Spinal cord (tissue), 9 donors: ENCODE measurements at regions not wholly inside any gene's neighbourhood (a gene's known extent, or its start where the extent isn't known, plus 50 kb on each side); places are given as distances from the start of the nearest gene placed in this dataset.
"Not testable (repeated sequence)": the region's sequence is repeated elsewhere in the genome, so short reads cannot be mapped to it uniquely, and the experiment has no call there.

Experiments
- DNase-seq, 6 donors: peaks; one replicate each; pipeline versions ENCODE4 v3.0.0 to v3.0.0-alpha.2; 2013 to 2015; ENCODE audit warnings: low spot score in 6 of 6, low read depth in 4 of 6
- H3K27ac ChIP-seq: one replicate; pipeline ENCODE4 v1.5.1; 2013; ENCODE audit warnings: low read depth, low read length, control low read depth
- H3K27me3 ChIP-seq: one replicate; pipeline ENCODE4 v1.6.1; 2013; ENCODE audit warnings: low read length; ENCODE audit not compliant: control insufficient read depth, insufficient read depth
- H3K36me3 ChIP-seq: one replicate; pipeline ENCODE4 v1.6.1; 2013; ENCODE audit warnings: low read length; ENCODE audit not compliant: control insufficient read depth, insufficient read depth
- H3K4me1 ChIP-seq: one replicate; pipeline ENCODE4 v1.6.1; 2013; ENCODE audit warnings: low read length; ENCODE audit not compliant: control insufficient read depth, insufficient read depth
- H3K4me3 ChIP-seq: one replicate; pipeline ENCODE4 v1.5.1; 2013; ENCODE audit warnings: low read depth, low read length, control low read depth
- H3K9me3 ChIP-seq: one replicate; pipeline ENCODE4 v1.6.1; 2013; ENCODE audit warnings: low read length; ENCODE audit not compliant: control insufficient read depth, insufficient read depth
- WGBS: methylation state at CpG from one replicate; pipeline ENCODE4 v1.1.5; 2013; ENCODE audit warnings: missing lambda C conversion rate; ENCODE audit not compliant: insufficient coverage; 5-methylcytosine and 5-hydroxymethylcytosine counted together
- donor health status: healthy.

GRCh38 chr2:235224410-235224809, 269.4 kb upstream of the AGAP1 start:
- no peak overlapping the region for H3K27ac ChIP-seq
- no peaks in the 10 kb centered on the region for H3K36me3 ChIP-seq
- DNase-seq = no peak
- H3K27me3 ChIP-seq = no peaks in the 10 kb centered on the region
- no peaks in the 10 kb centered on the region for H3K4me1 ChIP-seq
- H3K4me3 ChIP-seq = no peak overlapping the region
- 94% methylated on average over 3 of the region's 5 CpGs for WGBS
- H3K9me3 ChIP-seq = no peaks in the 10 kb centered on the region

DNA sequence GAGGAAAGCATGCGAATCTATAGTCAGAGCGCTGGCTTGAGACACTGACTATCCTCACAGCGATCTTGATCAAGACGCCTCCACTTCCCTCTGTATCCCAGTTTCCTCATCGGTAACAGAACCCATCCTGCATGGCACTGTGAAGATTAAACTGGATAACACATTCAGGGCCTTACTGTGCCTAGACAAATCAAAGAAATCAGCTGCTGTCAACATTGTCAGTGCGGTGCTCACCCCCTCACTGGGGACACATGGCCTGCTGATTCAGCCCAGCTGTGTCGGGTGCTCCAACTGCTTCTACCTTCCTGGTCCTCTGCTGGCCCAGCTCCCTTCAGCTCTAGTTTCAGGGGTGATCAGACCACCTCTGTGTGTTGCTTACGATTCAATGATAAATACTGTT, 268.6 kb upstream of the AGAP1 start:
- Histone ChIP-seq H3K4me3 (no peak overlapping the region), H3K4me1 (no peaks in the 10 kb centered on the region), H3K9me3 (no peaks in the 10 kb centered on the region), H3K27ac (no peak overlapping the region), H3K36me3 (no peaks in the 10 kb centered on the region), H3K27me3 (no peaks in the 10 kb centered on the region)
- DNase-seq = no peak
- 92% methylated on average over 7 of the region's 8 CpGs for WGBS

GRCh38 chr2:235227590-235227989, 266.3 kb upstream of the AGAP1 start:
- H3K4me1 ChIP-seq = peaks cover 5% of the 10 kb centered on the region
- no peak for DNase-seq
- H3K9me3 ChIP-seq = no peaks in the 10 kb centered on the region
- H3K27me3 ChIP-seq = no peaks in the 10 kb centered on the region
- H3K36me3 ChIP-seq = no peaks in the 10 kb centered on the region
- 63% methylated on average over 1 of the region's 1 CpG for WGBS
- no peak overlapping the region for H3K27ac ChIP-seq
- no peak overlapping the region for H3K4me3 ChIP-seq

- H3K36me3 ChIP-seq, H3K9me3 ChIP-seq: not testable (repeated sequence)
Measured at GRCh38 chr2:235228422-235228821, 265.4 kb upstream of the AGAP1 start.

DNA sequence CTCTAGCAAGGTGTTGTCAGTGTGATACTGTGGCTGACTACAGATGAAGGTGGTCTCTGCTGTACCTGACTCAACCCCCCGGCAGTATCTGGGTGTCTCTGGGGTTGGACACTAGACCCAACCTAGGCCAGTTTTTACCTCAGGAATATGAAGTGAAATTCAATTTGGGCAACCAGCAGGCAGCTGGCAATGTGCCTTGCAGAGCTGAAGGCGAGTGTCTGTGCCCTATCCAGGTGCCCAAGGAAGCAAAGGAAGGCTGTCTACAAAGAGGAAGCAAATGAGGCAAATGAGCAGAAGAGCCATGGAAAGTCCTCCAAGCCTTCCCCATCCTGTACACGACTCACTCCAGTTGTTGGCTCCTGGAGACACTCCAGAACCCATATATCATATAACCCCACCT, 264.6 kb upstream of the AGAP1 start:
- peaks cover 9% of the 10 kb centered on the region for H3K4me1 ChIP-seq

More at GRCh38 chr2:235228422-235228821, 265.4 kb upstream of the AGAP1 start:
- not testable (repeated sequence) for H3K27ac ChIP-seq, H3K4me1 ChIP-seq, H3K27me3 ChIP-seq, H3K4me3 ChIP-seq, DNase-seq
- WGBS = no CpG with 5 or more reads among the region's 3 CpGs

DNA sequence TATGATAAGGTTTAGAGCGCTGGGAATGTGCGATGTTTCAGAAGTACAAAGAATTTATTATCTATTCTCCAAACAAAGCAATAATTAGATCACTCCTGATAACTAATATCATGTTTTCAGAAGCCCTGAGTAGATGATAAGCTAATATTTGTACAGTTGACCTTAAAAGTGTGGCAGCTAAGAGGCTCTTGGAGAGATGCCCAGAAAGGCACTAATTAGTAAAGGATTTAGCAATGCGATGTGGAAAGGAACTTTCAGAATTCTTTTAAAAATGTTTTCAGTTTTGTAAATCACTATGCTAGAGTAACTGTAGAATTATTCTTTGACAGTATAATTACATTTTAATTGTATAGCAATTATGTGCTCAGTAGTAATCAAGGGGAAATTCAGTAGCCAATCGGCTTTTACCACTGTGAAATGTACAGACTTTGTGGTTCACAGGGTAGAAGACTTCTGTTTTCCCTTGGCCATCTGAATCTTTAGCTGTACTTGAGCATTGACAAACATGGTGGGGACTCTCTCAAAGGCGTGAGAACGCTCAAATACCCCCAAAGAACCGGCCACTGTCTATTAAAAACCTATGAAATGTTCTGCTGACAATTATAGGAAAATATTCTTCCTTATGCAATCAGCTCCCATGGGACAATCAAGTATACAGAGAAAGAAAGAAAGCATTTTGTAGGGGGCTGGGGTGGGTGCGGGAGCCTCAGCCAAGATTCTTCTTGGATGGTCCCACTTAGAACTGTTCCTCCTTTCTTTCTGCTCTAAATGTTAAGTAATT, 262.8 kb upstream of the AGAP1 start:
- no peaks in the 10 kb centered on the region for H3K27me3 ChIP-seq
- peak in 2 of 6 donors; percentile 46 for DNase-seq
- no CpG with 5 or more reads among the region's 8 CpGs for WGBS
- H3K4me1 ChIP-seq = peaks cover 9% of the 10 kb centered on the region
- no peak overlapping the region for H3K27ac ChIP-seq
- H3K9me3 ChIP-seq = no peaks in the 10 kb centered on the region
- H3K36me3 ChIP-seq = no peaks in the 10 kb centered on the region
- no peak overlapping the region for H3K4me3 ChIP-seq

More for the DNA sequence above, 264.6 kb upstream of the AGAP1 start:
- Histone ChIP-seq H3K4me3 (no peak overlapping the region), H3K27ac (no peak overlapping the region), H3K9me3 (no peaks in the 10 kb centered on the region), H3K27me3 (no peaks in the 10 kb centered on the region), H3K36me3 (no peaks in the 10 kb centered on the region)
- DNase-seq = no peak
- WGBS = 80% methylated on average over 3 of the region's 3 CpGs

GRCh38 chr2:235232449-235233433, 261.1 kb upstream of the AGAP1 start:
- Histone ChIP-seq H3K36me3 (no peaks in the 10 kb centered on the region), H3K9me3 (no peaks in the 10 kb centered on the region), H3K27ac (no peak overlapping the region), H3K27me3 (no peaks in the 10 kb centered on the region), H3K4me1 (peaks cover 9% of the 10 kb centered on the region), H3K4me3 (no peak overlapping the region)
- DNase-seq = peak in 2 of 6 donors; percentile 19 to 30
- 73% methylated on average over 20 of the region's 20 CpGs for WGBS

GRCh38 chr2:235234736-235235135, 259.1 kb upstream of the AGAP1 start:
- DNase-seq = no peak
- no peaks in the 10 kb centered on the region for H3K27me3 ChIP-seq
- no CpG with 5 or more reads among the region's 6 CpGs for WGBS
- no peaks in the 10 kb centered on the region for H3K36me3 ChIP-seq
- no peak overlapping the region for H3K27ac ChIP-seq
- H3K4me3 ChIP-seq = no peak overlapping the region
- no peaks in the 10 kb centered on the region for H3K9me3 ChIP-seq
- peaks cover 13% of the 10 kb centered on the region for H3K4me1 ChIP-seq

GRCh38 chr2:235235977-235236767, 257.7 kb upstream of the AGAP1 start:
- Histone ChIP-seq H3K4me3 (no peak overlapping the region), H3K27ac (no peak overlapping the region)
- no peak for DNase-seq

More at GRCh38 chr2:235235977-235236767, 257.7 kb upstream of the AGAP1 start:
- H3K27me3 ChIP-seq = no peaks in the 10 kb centered on the region
- peaks cover 13% of the 10 kb centered on the region for H3K4me1 ChIP-seq
- WGBS = 88% methylated on average over 1 of the region's 7 CpGs
- H3K9me3 ChIP-seq = no peaks in the 10 kb centered on the region
- H3K36me3 ChIP-seq = no peaks in the 10 kb centered on the region
